Sigmoid colon (tissue), 4 donors: ENCODE measurements at regions not wholly inside any gene's neighbourhood (a gene's known extent, or its start where the extent isn't known, plus 50 kb on each side); places are given as distances from the start of the nearest gene placed in this dataset.

ENCODE experiments used
- CTCF ChIP-seq, 4 experiments: fragments of 450-650 bp in 3 of 4; fragments of 200-600 bp in 1 of 4; IDR thresholded peaks; one replicate each; pipeline ENCODE4 v1.5.1; 2016 to 2019; ENCODE audit warnings: antibody characterized with exemption in 4 of 4, mild to moderate bottlenecking in 3 of 4, moderate library complexity in 2 of 4
- EP300 ChIP-seq, 4 donors: sonication (generic); formaldehyde crosslinking; IDR thresholded peaks; one replicate each; pipeline ENCODE4 v1.6.1; 2017; ENCODE audit warnings: antibody characterized with exemption in 4 of 4
- POLR2A ChIP-seq, 2 donors: fragments of 450-650 bp; IDR thresholded peaks; one replicate each; pipeline ENCODE4 v1.6.1; 2016; ENCODE audit warnings: antibody characterized with exemption in 2 of 2, mild to moderate bottlenecking in 2 of 2, moderate library complexity in 2 of 2
- POLR2AphosphoS5 ChIP-seq, 4 donors: sonication (generic); formaldehyde crosslinking; IDR thresholded peaks; one replicate each; pipeline ENCODE4 v1.6.1; 2017; ENCODE audit warnings: antibody characterized with exemption in 4 of 4

DNA sequence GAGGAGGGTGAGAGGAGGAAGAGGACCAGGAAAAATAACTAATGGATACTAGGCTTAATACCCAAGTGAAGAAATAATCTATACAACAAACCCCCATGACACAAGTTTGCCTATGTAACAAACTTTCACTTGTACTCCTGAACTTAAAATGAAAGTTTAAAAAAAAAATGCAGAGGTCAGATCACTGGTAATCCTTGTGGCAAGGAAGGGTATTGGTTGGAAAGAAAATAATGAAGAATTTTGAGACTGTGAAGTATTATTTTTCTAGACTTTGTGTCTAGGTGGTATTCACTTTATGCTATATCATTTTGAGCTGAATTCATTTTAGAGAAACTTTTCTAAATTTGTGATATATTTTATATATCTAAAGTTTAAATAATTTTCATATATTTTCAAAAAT lies 547.5 kb downstream of the MMUT start:
- no peak for TF ChIP-seq EP300 (IDR thresholded peaks at IDR 0.05)
- no peak for TF ChIP-seq CTCF (IDR thresholded peaks at IDR 0.05)
- no peak for TF ChIP-seq POLR2A (IDR thresholded peaks at IDR 0.05)
- no peak for TF ChIP-seq POLR2AphosphoS5 (IDR thresholded peaks at IDR 0.05)
